GM23338 (cell line): ENCODE measurements at regions not wholly inside any gene's neighbourhood (a gene's known extent, or its start where the extent isn't known, plus 50 kb on each side); places are given as distances from the start of the nearest gene placed in this dataset.
A peak's percentile ranks its signal among the peaks of the same experiment; 100 is the strongest.

Experiments
- ATAC-seq: fragments of 200-7000 bp; cut with Tn5 transposase; 3 replicates; pipeline ENCODE4 v1.9.1; 2020
- DNase-seq: peaks from one replicate; pipeline ENCODE4 v3.0.0-alpha.2; 2015; ENCODE audit warnings: low spot score
- H2AFZ ChIP-seq: fragments of 200-600 bp; sonication (generic); 2 replicates; pipeline ENCODE4 v1.8.0; 2016; ENCODE audit warnings: antibody characterized with exemption, mild to moderate bottlenecking, moderate library complexity
- H3F3A ChIP-seq: fragments of 200-600 bp; sonication (generic); replicated peaks from 2 replicates; pipeline ENCODE4 v1.8.0; 2017; ENCODE audit warnings: antibody characterized with exemption, mixed run types, low read depth
- H3K27ac ChIP-seq: fragments of 200-600 bp; sonication (generic); 2 replicates; pipeline ENCODE4 v1.6.1; 2016; ENCODE audit warnings: low read depth
- H3K27me3 ChIP-seq: fragments of 200-600 bp; sonication (generic); 2 replicates; pipeline ENCODE4 v1.8.0; 2016; ENCODE audit warnings: mild to moderate bottlenecking, mixed run types, moderate library complexity; ENCODE audit not compliant: insufficient read depth
- H3K36me3 ChIP-seq: fragments of 200-600 bp; sonication (generic); 2 replicates; pipeline ENCODE4 v1.8.0; 2016; ENCODE audit warnings: mild to moderate bottlenecking; ENCODE audit not compliant: insufficient read depth
- H3K4me1 ChIP-seq: fragments of 200-600 bp; sonication (generic); 2 replicates; pipeline ENCODE4 v1.8.0; 2016; ENCODE audit warnings: mild to moderate bottlenecking, moderate library complexity; ENCODE audit not compliant: insufficient read depth
- H3K4me2 ChIP-seq: fragments of 200-600 bp; sonication (generic); 2 replicates; pipeline ENCODE4 v1.7.1; 2017; ENCODE audit warnings: mixed run types
- H3K4me3 ChIP-seq: fragments of 200-600 bp; sonication (generic); 2 replicates; pipeline ENCODE4 v1.6.1; 2016; ENCODE audit warnings: mixed run types
- H3K79me2 ChIP-seq: fragments of 200-600 bp; sonication (generic); replicated peaks from 2 replicates; pipeline ENCODE4 v1.8.0; 2017; ENCODE audit warnings: mild to moderate bottlenecking; ENCODE audit not compliant: insufficient read depth
- H3K9me2 ChIP-seq: fragments of 200-600 bp; sonication (generic); 2 replicates; pipeline ENCODE4 v1.8.0; 2017; ENCODE audit not compliant: insufficient read depth
- H4K20me1 ChIP-seq: fragments of 200-600 bp; sonication (generic); replicated peaks from 2 replicates; pipeline ENCODE4 v1.8.0; 2017; ENCODE audit warnings: mild to moderate bottlenecking; ENCODE audit not compliant: insufficient read depth
- H3K27ac Mint-ChIP-seq: 2 replicates; pipeline ENCODE4 v1.8.0; 2020; ENCODE audit warnings: inconsistent platforms, mild to moderate bottlenecking, moderate library complexity, mixed read lengths
- H3K27me3 Mint-ChIP-seq: 3 replicates; pipeline ENCODE4 v1.8.0; 2022; ENCODE audit warnings: low read depth, mild to moderate bottlenecking, moderate library complexity, mixed read lengths, inconsistent platforms; ENCODE audit not compliant: insufficient read depth, poor library complexity
- H3K36me3 Mint-ChIP-seq: 3 replicates; pipeline ENCODE4 v1.8.0; 2021; ENCODE audit warnings: low read depth, mild to moderate bottlenecking, inconsistent platforms, moderate library complexity, mixed read lengths
- H3K4me1 Mint-ChIP-seq: 3 replicates; pipeline ENCODE4 v1.8.0; 2020; ENCODE audit warnings: mild to moderate bottlenecking, inconsistent platforms, mixed read lengths
- H3K4me3 Mint-ChIP-seq: 3 replicates; pipeline ENCODE4 v1.8.0; 2021; ENCODE audit warnings: moderate library complexity, mild to moderate bottlenecking, inconsistent platforms, mixed read lengths
- H3K9me3 Mint-ChIP-seq: 3 replicates; pipeline ENCODE4 v1.8.0; 2020; ENCODE audit warnings: moderate library complexity, mild to moderate bottlenecking, inconsistent platforms, mixed read lengths
- JUNB ChIP-seq: IDR thresholded peaks from one replicate; pipeline ENCODE4 v1.6.1; 2016; ENCODE audit warnings: antibody characterized with exemption; ENCODE audit not compliant: unreplicated experiment
- POLR2AphosphoS5 ChIP-seq: IDR thresholded peaks from 2 replicates; pipeline ENCODE4 v1.6.1; 2016; ENCODE audit warnings: antibody characterized with exemption, low read depth
- STAT1 ChIP-seq: IDR thresholded peaks from one replicate; pipeline ENCODE4 v1.6.1; 2016; ENCODE audit warnings: antibody characterized with exemption; ENCODE audit not compliant: unreplicated experiment
- ZNF114 ChIP-seq: fragments of 250-450 bp; sonication (Bioruptor Pico); IDR thresholded peaks from 2 replicates; pipeline ENCODE4 v1.5.0; 2020; ENCODE audit warnings: mild to moderate bottlenecking, moderate library complexity
- TF ChIP-seq, protein P1 (sequence below), 2 experiments: fragments of 200-600 bp in 1 of 2; sonication (generic) in 1 of 2; conservative IDR thresholded peaks; 2 replicates each; pipeline versions ENCODE4 v1.5.1 to v1.6.1; 2016 to 2017; ENCODE audit warnings: antibody characterized with exemption in 2 of 2, low read depth in 2 of 2, mild to moderate bottlenecking in 2 of 2, moderate library complexity in 1 of 2
- TF ChIP-seq, protein P2 (sequence below): fragments of 250-450 bp; sonication (Bioruptor Pico); IDR thresholded peaks from 2 replicates; pipeline ENCODE4 v1.5.0; 2020; ENCODE audit warnings: mild to moderate bottlenecking, moderate library complexity

DNA sequence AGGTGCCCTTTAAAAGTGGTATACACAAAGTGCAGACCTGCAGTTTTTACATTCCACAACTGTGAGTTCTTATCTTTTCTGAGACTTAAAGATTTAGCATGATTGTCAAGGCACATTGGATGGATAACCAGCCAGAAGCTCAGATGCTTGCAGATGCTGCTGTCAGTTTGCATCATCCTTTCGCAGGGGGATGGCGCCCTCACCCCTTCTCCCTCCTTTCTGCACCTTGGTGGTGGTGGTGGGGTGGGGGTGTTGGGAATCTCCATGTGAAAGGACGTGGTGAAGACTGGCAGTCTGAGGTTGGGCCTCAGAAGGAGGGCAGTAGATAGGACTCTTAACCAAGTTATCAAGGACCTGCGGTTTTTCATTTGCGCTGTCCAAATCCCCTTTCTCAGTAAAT is 309.6 kb upstream of the SEMA6D start:
- ATAC-seq: peak; percentile 87
- Mint-ChIP-seq H3K9me3 (no peaks in the 10 kb centered on the region; the same call in 2 of the 3 replicates), H3K27me3 (peaks cover 7% of the 10 kb centered on the region), H3K4me3 (no peak overlapping the region), H3K27ac (no peak overlapping the region), H3K36me3 (no peaks in the 10 kb centered on the region), H3K4me1 (peaks cover 42% of the 10 kb centered on the region)
- H3F3A ChIP-seq: no peaks in the 10 kb centered on the region
- no peaks in the 10 kb centered on the region for H3K79me2 ChIP-seq
- DNase-seq: peak; percentile 45
- no peaks in the 10 kb centered on the region for H3K36me3 ChIP-seq
- H4K20me1 ChIP-seq: no peaks in the 10 kb centered on the region
- peak overlapping the region; percentile 33; the same call in 1 of the 2 replicates for H3K4me2 ChIP-seq
- peaks cover 33% of the 10 kb centered on the region for H3K4me1 ChIP-seq
- H3K27me3 ChIP-seq: no peaks in the 10 kb centered on the region
- no peak overlapping the region for H3K27ac ChIP-seq
- H3K4me3 ChIP-seq: no peak overlapping the region
- H3K9me2 ChIP-seq: 0 out of 2 replicates have a peak, but pooled peaks cover 4% of the 10 kb centered on the region
- no peak for TF ChIP-seq POLR2AphosphoS5
- TF ChIP-seq ZNF114 (CRISPR knock-in tag): no peak
- TF ChIP-seq, protein P1, sequence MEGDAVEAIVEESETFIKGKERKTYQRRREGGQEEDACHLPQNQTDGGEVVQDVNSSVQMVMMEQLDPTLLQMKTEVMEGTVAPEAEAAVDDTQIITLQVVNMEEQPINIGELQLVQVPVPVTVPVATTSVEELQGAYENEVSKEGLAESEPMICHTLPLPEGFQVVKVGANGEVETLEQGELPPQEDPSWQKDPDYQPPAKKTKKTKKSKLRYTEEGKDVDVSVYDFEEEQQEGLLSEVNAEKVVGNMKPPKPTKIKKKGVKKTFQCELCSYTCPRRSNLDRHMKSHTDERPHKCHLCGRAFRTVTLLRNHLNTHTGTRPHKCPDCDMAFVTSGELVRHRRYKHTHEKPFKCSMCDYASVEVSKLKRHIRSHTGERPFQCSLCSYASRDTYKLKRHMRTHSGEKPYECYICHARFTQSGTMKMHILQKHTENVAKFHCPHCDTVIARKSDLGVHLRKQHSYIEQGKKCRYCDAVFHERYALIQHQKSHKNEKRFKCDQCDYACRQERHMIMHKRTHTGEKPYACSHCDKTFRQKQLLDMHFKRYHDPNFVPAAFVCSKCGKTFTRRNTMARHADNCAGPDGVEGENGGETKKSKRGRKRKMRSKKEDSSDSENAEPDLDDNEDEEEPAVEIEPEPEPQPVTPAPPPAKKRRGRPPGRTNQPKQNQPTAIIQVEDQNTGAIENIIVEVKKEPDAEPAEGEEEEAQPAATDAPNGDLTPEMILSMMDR (conservative IDR thresholded peaks at IDR 0.05; ENCODE audit: low read depth in 2 of 2): peak; percentile 23 to 68; a peak in 3 of 4 replicates
- no peak for TF ChIP-seq STAT1
- TF ChIP-seq, protein P2, sequence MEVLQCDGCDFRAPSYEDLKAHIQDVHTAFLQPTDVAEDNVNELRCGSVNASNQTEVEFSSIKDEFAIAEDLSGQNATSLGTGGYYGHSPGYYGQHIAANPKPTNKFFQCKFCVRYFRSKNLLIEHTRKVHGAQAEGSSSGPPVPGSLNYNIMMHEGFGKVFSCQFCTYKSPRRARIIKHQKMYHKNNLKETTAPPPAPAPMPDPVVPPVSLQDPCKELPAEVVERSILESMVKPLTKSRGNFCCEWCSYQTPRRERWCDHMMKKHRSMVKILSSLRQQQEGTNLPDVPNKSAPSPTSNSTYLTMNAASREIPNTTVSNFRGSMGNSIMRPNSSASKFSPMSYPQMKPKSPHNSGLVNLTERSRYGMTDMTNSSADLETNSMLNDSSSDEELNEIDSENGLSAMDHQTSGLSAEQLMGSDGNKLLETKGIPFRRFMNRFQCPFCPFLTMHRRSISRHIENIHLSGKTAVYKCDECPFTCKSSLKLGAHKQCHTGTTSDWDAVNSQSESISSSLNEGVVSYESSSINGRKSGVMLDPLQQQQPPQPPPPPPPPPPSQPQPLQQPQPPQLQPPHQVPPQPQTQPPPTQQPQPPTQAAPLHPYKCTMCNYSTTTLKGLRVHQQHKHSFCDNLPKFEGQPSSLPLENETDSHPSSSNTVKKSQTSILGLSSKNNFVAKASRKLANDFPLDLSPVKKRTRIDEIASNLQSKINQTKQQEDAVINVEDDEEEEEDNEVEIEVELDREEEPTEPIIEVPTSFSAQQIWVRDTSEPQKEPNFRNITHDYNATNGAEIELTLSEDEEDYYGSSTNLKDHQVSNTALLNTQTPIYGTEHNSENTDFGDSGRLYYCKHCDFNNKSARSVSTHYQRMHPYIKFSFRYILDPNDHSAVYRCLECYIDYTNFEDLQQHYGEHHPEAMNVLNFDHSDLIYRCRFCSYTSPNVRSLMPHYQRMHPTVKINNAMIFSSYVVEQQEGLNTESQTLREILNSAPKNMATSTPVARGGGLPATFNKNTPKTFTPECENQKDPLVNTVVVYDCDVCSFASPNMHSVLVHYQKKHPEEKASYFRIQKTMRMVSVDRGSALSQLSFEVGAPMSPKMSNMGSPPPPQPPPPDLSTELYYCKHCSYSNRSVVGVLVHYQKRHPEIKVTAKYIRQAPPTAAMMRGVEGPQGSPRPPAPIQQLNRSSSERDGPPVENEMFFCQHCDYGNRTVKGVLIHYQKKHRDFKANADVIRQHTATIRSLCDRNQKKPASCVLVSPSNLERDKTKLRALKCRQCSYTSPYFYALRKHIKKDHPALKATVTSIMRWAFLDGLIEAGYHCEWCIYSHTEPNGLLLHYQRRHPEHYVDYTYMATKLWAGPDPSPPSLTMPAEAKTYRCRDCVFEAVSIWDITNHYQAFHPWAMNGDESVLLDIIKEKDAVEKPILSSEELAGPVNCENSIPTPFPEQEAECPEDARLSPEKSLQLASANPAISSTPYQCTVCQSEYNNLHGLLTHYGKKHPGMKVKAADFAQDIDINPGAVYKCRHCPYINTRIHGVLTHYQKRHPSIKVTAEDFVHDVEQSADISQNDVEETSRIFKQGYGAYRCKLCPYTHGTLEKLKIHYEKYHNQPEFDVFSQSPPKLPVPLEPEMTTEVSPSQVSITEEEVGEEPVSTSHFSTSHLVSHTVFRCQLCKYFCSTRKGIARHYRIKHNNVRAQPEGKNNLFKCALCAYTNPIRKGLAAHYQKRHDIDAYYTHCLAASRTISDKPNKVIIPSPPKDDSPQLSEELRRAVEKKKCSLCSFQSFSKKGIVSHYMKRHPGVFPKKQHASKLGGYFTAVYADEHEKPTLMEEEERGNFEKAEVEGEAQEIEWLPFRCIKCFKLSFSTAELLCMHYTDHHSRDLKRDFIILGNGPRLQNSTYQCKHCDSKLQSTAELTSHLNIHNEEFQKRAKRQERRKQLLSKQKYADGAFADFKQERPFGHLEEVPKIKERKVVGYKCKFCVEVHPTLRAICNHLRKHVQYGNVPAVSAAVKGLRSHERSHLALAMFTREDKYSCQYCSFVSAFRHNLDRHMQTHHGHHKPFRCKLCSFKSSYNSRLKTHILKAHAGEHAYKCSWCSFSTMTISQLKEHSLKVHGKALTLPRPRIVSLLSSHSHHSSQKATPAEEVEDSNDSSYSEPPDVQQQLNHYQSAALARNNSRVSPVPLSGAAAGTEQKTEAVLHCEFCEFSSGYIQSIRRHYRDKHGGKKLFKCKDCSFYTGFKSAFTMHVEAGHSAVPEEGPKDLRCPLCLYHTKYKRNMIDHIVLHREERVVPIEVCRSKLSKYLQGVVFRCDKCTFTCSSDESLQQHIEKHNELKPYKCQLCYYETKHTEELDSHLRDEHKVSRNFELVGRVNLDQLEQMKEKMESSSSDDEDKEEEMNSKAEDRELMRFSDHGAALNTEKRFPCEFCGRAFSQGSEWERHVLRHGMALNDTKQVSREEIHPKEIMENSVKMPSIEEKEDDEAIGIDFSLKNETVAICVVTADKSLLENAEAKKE (CRISPR knock-in tag): peak; percentile 76; the same call in 1 of the 2 replicates
- no peak for TF ChIP-seq JUNB
- no peak overlapping the region for H2AFZ ChIP-seq
